ENCODE measurements at regions not wholly inside any gene's neighbourhood (a gene's known extent, or its start where the extent isn't known, plus 50 kb on each side); places are given as distances from the start of the nearest gene placed in this dataset.

GRCh38 chr10:2659660-2660209, 407.6 kb upstream of the PFKP start:
- TF ChIP-seq CTCF (IDR thresholded peaks at IDR 0.05) (no peak), POLR2AphosphoS5 (IDR thresholded peaks at IDR 0.05) (no peak), EP300 (IDR thresholded peaks at IDR 0.05) (no peak), POLR2A (IDR thresholded peaks at IDR 0.05) (no peak)

All from sigmoid colon (tissue), 4 donors.